ENCODE measurements at regions not wholly inside any gene's neighbourhood (a gene's known extent, or its start where the extent isn't known, plus 50 kb on each side); places are given as distances from the start of the nearest gene placed in this dataset.

- H3K4me3 Mint-ChIP-seq = no peak overlapping the region
- 0 out of 2 replicates have a peak, but pooled peaks cover 6% of the 10 kb centered on the region for H3K9me3 Mint-ChIP-seq
- CTCF ChIA-PET = no interaction called here
- no peaks in the 10 kb centered on the region for H3K36me3 Mint-ChIP-seq
- peaks cover 13% of the 10 kb centered on the region for H3K4me1 Mint-ChIP-seq
- no peak for ATAC-seq
- no peaks in the 10 kb centered on the region for H3K27me3 Mint-ChIP-seq (ENCODE audit: low read depth)
- DNase-seq (ENCODE audit: low spot score) = no peak
- TF ChIP-seq, protein P1, sequence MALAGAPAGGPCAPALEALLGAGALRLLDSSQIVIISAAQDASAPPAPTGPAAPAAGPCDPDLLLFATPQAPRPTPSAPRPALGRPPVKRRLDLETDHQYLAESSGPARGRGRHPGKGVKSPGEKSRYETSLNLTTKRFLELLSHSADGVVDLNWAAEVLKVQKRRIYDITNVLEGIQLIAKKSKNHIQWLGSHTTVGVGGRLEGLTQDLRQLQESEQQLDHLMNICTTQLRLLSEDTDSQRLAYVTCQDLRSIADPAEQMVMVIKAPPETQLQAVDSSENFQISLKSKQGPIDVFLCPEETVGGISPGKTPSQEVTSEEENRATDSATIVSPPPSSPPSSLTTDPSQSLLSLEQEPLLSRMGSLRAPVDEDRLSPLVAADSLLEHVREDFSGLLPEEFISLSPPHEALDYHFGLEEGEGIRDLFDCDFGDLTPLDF (CRISPR knock-in tag; IDR thresholded peaks at IDR 0.05) = no peak
- TF ChIP-seq, protein P2, sequence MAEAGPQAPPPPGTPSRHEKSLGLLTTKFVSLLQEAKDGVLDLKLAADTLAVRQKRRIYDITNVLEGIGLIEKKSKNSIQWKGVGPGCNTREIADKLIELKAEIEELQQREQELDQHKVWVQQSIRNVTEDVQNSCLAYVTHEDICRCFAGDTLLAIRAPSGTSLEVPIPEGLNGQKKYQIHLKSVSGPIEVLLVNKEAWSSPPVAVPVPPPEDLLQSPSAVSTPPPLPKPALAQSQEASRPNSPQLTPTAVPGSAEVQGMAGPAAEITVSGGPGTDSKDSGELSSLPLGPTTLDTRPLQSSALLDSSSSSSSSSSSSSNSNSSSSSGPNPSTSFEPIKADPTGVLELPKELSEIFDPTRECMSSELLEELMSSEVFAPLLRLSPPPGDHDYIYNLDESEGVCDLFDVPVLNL (CRISPR knock-in tag; IDR thresholded peaks at IDR 0.05; ENCODE audit: borderline replicate concordance, low read depth) = no peak
- no peak for TF ChIP-seq ATF6 (CRISPR knock-in tag; IDR thresholded peaks at IDR 0.05)
- TF ChIP-seq, protein P3, sequence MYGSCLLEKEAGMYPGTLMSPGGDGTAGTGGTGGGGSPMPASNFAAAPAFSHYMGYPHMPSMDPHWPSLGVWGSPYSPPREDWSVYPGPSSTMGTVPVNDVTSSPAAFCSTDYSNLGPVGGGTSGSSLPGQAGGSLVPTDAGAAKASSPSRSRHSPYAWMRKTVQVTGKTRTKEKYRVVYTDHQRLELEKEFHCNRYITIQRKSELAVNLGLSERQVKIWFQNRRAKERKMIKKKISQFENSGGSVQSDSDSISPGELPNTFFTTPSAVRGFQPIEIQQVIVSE (CRISPR knock-in tag; IDR thresholded peaks at IDR 0.05; ENCODE audit: borderline replicate concordance) = no peak
- TF ChIP-seq OVOL2 (CRISPR knock-in tag; IDR thresholded peaks at IDR 0.05; ENCODE audit: borderline replicate concordance) = no peak
- no peak for TF ChIP-seq USF1 (CRISPR knock-in tag; IDR thresholded peaks at IDR 0.05)
- TF ChIP-seq CREM (CRISPR knock-in tag; IDR thresholded peaks at IDR 0.05) = no peak
- TF ChIP-seq SOX15 (CRISPR knock-in tag; IDR thresholded peaks at IDR 0.05) = no peak
- no peak for TF ChIP-seq GABPB1 (CRISPR knock-in tag; IDR thresholded peaks at IDR 0.05)
- no peak for TF ChIP-seq NFE2L1 (CRISPR knock-in tag; IDR thresholded peaks at IDR 0.05)
- no peak for TF ChIP-seq FOXJ3 (CRISPR knock-in tag; IDR thresholded peaks at IDR 0.05; ENCODE audit: borderline replicate concordance)
- no peak for TF ChIP-seq PRDM15 (CRISPR knock-in tag; IDR thresholded peaks at IDR 0.05)
- POLR2A ChIA-PET = no interaction called here
- no peak overlapping the region for H3K27ac Mint-ChIP-seq
Measured at GRCh38 chr5:118491351-118491750, 497.0 kb downstream of the DTWD2 start.

DNA sequence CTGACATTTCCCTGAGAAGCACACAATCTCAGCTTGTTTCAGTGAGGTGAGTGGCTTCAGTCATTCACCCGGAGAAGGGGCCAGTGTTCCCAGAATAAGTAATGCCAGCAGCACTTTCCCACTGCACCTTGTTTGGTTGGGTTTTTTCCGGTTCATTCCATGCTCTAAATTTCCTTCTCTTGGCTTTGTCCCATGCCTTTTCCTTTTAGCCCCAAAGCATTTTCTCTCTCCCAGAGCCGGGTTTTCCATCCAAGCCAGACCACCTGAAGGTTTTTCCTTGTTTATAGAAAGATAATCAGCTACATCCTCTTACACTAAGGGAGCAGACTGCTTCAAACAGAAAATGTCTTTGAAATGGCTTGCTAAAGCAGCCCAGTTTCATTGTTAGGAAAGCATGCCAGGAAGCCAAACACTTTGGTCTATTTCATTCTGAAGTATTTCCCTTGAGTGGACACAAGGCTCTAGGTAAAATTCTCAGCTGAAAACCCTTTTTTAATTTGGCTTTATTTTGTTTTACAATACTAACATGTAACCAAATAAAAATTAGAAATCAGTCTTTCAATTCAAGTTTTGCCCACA is 501.6 kb downstream of the DTWD2 start:
- no peak overlapping the region; the same call in 1 of the 2 replicates for H3K27ac Mint-ChIP-seq
- H3K4me3 Mint-ChIP-seq = no peak overlapping the region
- TF ChIP-seq PRDM15 (CRISPR knock-in tag; IDR thresholded peaks at IDR 0.05) (peak; percentile 60), SP1 (CRISPR knock-in tag; conservative IDR thresholded peaks at IDR 0.05) (no peak)
- peaks cover 18% of the 10 kb centered on the region for H3K4me1 Mint-ChIP-seq
- H3K9me3 Mint-ChIP-seq = peaks cover 25% of the 10 kb centered on the region
- ChIA-PET POLR2A (no interaction called here), CTCF (no interaction called here)
- H3K36me3 Mint-ChIP-seq = peaks cover 9% of the 10 kb centered on the region
- DNase-seq (ENCODE audit: low spot score) (no peak), ATAC-seq (peak; percentile 28)
- H3K27me3 Mint-ChIP-seq (ENCODE audit: low read depth) = no peaks in the 10 kb centered on the region
